SK-N-SH (cell line): ENCODE measurements at regions not wholly inside any gene's neighbourhood (a gene's known extent, or its start where the extent isn't known, plus 50 kb on each side); places are given as distances from the start of the nearest gene placed in this dataset.

Experiments used
- CTCF ChIA-PET: fragments of 300-600, 350-600 bp; formaldehyde crosslinking; extraction: SDS; loops from one replicate; lab custom pipeline; 2021; lab: Yijun Ruan, JAX
- POLR2A ChIA-PET: fragments of 350-600 bp; sonication (Branson Sonifier 250); formaldehyde crosslinking; extraction: SDS; loops from one replicate; lab custom pipeline; 2020; ENCODE audit warnings: antibody characterized with exemption, inconsistent platforms; lab: Yijun Ruan, JAX
- DNase-seq: peaks from one replicate; pipeline ENCODE4 v3.0.0; 2012
- H2AFZ ChIP-seq: fragments of 200-600 bp; sonication (generic); 2 replicates; pipeline ENCODE4 v1.8.1; 2016; ENCODE audit warnings: antibody characterized with exemption, mild to moderate bottlenecking, low read depth
- H3F3A ChIP-seq: fragments of 200-600 bp; sonication (generic); replicated peaks from 2 replicates; pipeline ENCODE3; 2016; ENCODE audit warnings: antibody characterized with exemption, mild to moderate bottlenecking; ENCODE audit not compliant: insufficient read depth
- H3K27ac ChIP-seq, 2 experiments: fragments of 200-500 bp in 1 of 2; fragments of 200-600 bp in 1 of 2; sonication (Bioruptor generic) in 1 of 2; sonication (generic), shearing (Covaris generic) in 1 of 2; 2 replicates each; pipeline versions ENCODE4 v1.5.1 to v1.6.1; 2014 to 2016; ENCODE audit warnings: low read depth in 2 of 2, inconsistent platforms in 1 of 2, low read length in 1 of 2, mild to moderate bottlenecking in 1 of 2, mixed read lengths in 1 of 2
- H3K27me3 ChIP-seq: fragments of 200-600 bp; sonication (generic), shearing (Covaris generic); 2 replicates; pipeline ENCODE4 v1.6.1; 2016; ENCODE audit warnings: mixed run types; ENCODE audit not compliant: insufficient read depth
- H3K36me3 ChIP-seq, 2 experiments: fragments of 200-500 bp in 1 of 2; fragments of 200-600 bp in 1 of 2; sonication (Bioruptor generic) in 1 of 2; sonication (generic) in 1 of 2; replicated peaks in 1 of 2; 2 replicates each; pipeline versions ENCODE3 to v1.5.1; 2014 to 2016; ENCODE audit warnings: low read length in 1 of 2, mild to moderate bottlenecking in 1 of 2; ENCODE audit not compliant: insufficient read depth in 2 of 2, control insufficient read depth in 1 of 2
- H3K4me1 ChIP-seq, 2 experiments: fragments of 200-500 bp in 1 of 2; fragments of 200-600 bp in 1 of 2; sonication (Bioruptor generic) in 1 of 2; sonication (generic), shearing (Covaris generic) in 1 of 2; 2 replicates each; pipeline versions ENCODE4 v1.5.1 to v1.6.1; 2014 to 2016; ENCODE audit warnings: low read depth in 1 of 2, low read length in 1 of 2, mixed run types in 1 of 2; ENCODE audit not compliant: insufficient read depth in 2 of 2, control insufficient read depth in 1 of 2
- H3K4me2 ChIP-seq: fragments of 200-600 bp; sonication (generic), shearing (Covaris generic); 2 replicates; pipeline ENCODE4 v1.6.1; 2017; ENCODE audit warnings: mixed run types
- H3K4me3 ChIP-seq, 2 experiments: fragments of 200-500 bp in 1 of 2; fragments of 200-600 bp in 1 of 2; sonication (Bioruptor generic) in 1 of 2; sonication (generic), shearing (Covaris generic) in 1 of 2; 2 replicates each; pipeline versions ENCODE4 v1.5.1 to v1.8.1; 2014 to 2016; ENCODE audit warnings: low read depth in 2 of 2, inconsistent platforms in 1 of 2, low read length in 1 of 2, mild to moderate bottlenecking in 1 of 2, mixed read lengths in 1 of 2, moderate library complexity in 1 of 2
- H3K79me2 ChIP-seq: fragments of 200-600 bp; sonication (generic); 2 replicates; pipeline ENCODE4 v1.8.1; 2017; ENCODE audit warnings: mild to moderate bottlenecking; ENCODE audit not compliant: insufficient read depth
- H3K9ac ChIP-seq: fragments of 200-600 bp; sonication (generic); 2 replicates; pipeline ENCODE4 v1.6.1; 2017; ENCODE audit warnings: mixed run types
- H3K9me2 ChIP-seq: fragments of 200-600 bp; sonication (generic); 2 replicates; pipeline ENCODE4 v1.6.1; 2017; ENCODE audit warnings: mixed run types
- H3K9me3 ChIP-seq: fragments of 200-600 bp; sonication (generic); 2 replicates; pipeline ENCODE4 v1.6.1; 2017; ENCODE audit warnings: mixed run types, mild to moderate bottlenecking, moderate library complexity
- H4K20me1 ChIP-seq: fragments of 200-600 bp; sonication (generic); 2 replicates; pipeline ENCODE4 v1.6.1; 2017; ENCODE audit warnings: mild to moderate bottlenecking, mixed run types; ENCODE audit not compliant: insufficient read depth
- CHD2 ChIP-seq: fragments of 150-350 bp; IDR thresholded peaks from 2 replicates; pipeline ENCODE4 v1.6.1; 2018; ENCODE audit warnings: low read length; ENCODE audit not compliant: partially characterized antibody
- CTCF ChIP-seq: fragments of 200-600 bp; sonication (generic); IDR thresholded peaks from 2 replicates; pipeline ENCODE4 v1.6.1; 2017; ENCODE audit warnings: antibody characterized with exemption, mild to moderate bottlenecking, moderate library complexity
- FOSL2 ChIP-seq: IDR thresholded peaks from 2 replicates; pipeline ENCODE4 v1.4.0; 2012; ENCODE audit warnings: low read depth, mild to moderate bottlenecking, moderate library complexity, borderline replicate concordance
- GATA2 ChIP-seq: sonication (generic); formaldehyde crosslinking; IDR thresholded peaks from 2 replicates; pipeline ENCODE4 v1.5.0; 2020; ENCODE audit warnings: mild to moderate bottlenecking, missing genetic modification reagents
- MXI1 ChIP-seq: IDR thresholded peaks from 2 replicates; pipeline ENCODE4 v1.6.1; 2012; ENCODE audit warnings: mild to moderate bottlenecking, low read depth, low read length, improper control_type of control experiment
- NFIC ChIP-seq: IDR thresholded peaks from 2 replicates; pipeline ENCODE4 v1.4.0; 2012; ENCODE audit warnings: borderline replicate concordance
- NRF1 ChIP-seq: IDR thresholded peaks from 2 replicates; pipeline ENCODE4 v1.6.1; 2012; ENCODE audit warnings: low read depth, mild to moderate bottlenecking, low read length
- RAD21 ChIP-seq: IDR thresholded peaks from 2 replicates; pipeline ENCODE4 v1.6.1; 2012; ENCODE audit warnings: mild to moderate bottlenecking, low read length
- SMC3 ChIP-seq: IDR thresholded peaks from 2 replicates; pipeline ENCODE4 v1.6.1; 2012; ENCODE audit warnings: low read depth, low read length, improper control_type of control experiment
- TCF12 ChIP-seq: IDR thresholded peaks from 2 replicates; pipeline ENCODE4 v1.4.0; 2012
- TEAD4 ChIP-seq: IDR thresholded peaks from 2 replicates; pipeline ENCODE4 v1.4.0; 2012; ENCODE audit warnings: mild to moderate bottlenecking, borderline replicate concordance; ENCODE audit not compliant: insufficient read depth
- WGBS: methylation state at CpG from one replicate; pipeline ENCODE4 v1.1.6; 2017; ENCODE audit warnings: low lambda C conversion rate; 5-methylcytosine and 5-hydroxymethylcytosine counted together
- TF ChIP-seq, protein P1 (sequence below): fragments of 150-350 bp; IDR thresholded peaks from 2 replicates; pipeline ENCODE4 v1.6.1; 2017; ENCODE audit warnings: antibody characterized with exemption, low read length, low read depth, borderline replicate concordance
- TF ChIP-seq, protein P2 (sequence below): IDR thresholded peaks from 2 replicates; pipeline ENCODE4; 2012
- TF ChIP-seq, protein P3 (sequence below): IDR thresholded peaks from 2 replicates; pipeline ENCODE4 v1.6.1; 2012; ENCODE audit warnings: mild to moderate bottlenecking, low read depth, low read length, moderate library complexity
- TF ChIP-seq, protein P4 (sequence below): IDR thresholded peaks from 2 replicates; pipeline ENCODE4 v1.4.0; 2012; ENCODE audit warnings: low read depth

DNA sequence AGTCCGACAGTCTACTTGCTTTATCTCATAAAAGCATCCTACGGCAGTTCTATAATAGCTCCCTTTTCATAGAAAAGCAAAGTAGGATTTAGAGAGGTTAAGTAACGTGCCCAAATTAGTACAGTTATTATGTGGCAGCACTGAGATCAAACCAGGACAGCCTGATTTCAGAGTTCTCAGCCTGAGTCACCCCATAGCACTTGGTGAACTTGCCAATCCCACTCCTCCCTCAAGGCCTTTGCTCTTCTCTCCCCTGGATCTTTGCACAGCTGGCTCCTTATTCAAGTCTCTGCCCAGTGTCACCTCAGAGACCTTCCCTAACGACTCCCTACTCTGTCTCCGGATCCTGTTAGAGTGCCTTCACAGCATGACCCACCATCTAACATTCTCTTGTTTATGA is 438.0 kb upstream of the NFE2L3 start:
- Histone ChIP-seq H3K4me3 (no peak overlapping the region), H2AFZ (no peak overlapping the region)
- TF ChIP-seq GATA2 (CRISPR knock-in tag) (no peak), RAD21 (no peak), SMC3 (no peak), MXI1 (no peak), CHD2 (no peak), NFIC (no peak), FOSL2 (no peak), NRF1 (no peak), TEAD4 (no peak), TCF12 (no peak), CTCF (no peak)
- TF ChIP-seq, protein P1, sequence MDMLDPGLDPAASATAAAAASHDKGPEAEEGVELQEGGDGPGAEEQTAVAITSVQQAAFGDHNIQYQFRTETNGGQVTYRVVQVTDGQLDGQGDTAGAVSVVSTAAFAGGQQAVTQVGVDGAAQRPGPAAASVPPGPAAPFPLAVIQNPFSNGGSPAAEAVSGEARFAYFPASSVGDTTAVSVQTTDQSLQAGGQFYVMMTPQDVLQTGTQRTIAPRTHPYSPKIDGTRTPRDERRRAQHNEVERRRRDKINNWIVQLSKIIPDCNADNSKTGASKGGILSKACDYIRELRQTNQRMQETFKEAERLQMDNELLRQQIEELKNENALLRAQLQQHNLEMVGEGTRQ, result no peak
- TF ChIP-seq, protein P2, sequence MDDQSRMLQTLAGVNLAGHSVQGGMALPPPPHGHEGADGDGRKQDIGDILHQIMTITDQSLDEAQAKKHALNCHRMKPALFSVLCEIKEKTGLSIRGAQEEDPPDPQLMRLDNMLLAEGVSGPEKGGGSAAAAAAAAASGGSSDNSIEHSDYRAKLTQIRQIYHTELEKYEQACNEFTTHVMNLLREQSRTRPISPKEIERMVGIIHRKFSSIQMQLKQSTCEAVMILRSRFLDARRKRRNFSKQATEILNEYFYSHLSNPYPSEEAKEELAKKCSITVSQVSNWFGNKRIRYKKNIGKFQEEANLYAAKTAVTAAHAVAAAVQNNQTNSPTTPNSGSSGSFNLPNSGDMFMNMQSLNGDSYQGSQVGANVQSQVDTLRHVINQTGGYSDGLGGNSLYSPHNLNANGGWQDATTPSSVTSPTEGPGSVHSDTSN, result no peak
- TF ChIP-seq, protein P3, sequence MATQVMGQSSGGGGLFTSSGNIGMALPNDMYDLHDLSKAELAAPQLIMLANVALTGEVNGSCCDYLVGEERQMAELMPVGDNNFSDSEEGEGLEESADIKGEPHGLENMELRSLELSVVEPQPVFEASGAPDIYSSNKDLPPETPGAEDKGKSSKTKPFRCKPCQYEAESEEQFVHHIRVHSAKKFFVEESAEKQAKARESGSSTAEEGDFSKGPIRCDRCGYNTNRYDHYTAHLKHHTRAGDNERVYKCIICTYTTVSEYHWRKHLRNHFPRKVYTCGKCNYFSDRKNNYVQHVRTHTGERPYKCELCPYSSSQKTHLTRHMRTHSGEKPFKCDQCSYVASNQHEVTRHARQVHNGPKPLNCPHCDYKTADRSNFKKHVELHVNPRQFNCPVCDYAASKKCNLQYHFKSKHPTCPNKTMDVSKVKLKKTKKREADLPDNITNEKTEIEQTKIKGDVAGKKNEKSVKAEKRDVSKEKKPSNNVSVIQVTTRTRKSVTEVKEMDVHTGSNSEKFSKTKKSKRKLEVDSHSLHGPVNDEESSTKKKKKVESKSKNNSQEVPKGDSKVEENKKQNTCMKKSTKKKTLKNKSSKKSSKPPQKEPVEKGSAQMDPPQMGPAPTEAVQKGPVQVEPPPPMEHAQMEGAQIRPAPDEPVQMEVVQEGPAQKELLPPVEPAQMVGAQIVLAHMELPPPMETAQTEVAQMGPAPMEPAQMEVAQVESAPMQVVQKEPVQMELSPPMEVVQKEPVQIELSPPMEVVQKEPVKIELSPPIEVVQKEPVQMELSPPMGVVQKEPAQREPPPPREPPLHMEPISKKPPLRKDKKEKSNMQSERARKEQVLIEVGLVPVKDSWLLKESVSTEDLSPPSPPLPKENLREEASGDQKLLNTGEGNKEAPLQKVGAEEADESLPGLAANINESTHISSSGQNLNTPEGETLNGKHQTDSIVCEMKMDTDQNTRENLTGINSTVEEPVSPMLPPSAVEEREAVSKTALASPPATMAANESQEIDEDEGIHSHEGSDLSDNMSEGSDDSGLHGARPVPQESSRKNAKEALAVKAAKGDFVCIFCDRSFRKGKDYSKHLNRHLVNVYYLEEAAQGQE, result no peak
- TF ChIP-seq, protein P4, sequence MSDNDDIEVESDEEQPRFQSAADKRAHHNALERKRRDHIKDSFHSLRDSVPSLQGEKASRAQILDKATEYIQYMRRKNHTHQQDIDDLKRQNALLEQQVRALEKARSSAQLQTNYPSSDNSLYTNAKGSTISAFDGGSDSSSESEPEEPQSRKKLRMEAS, result no peak
- TF ChIP-seq, all 33 proteins: peak for 0
- Histone ChIP-seq H3K9ac (no peak overlapping the region), H3K27ac (no peak overlapping the region), H3K4me2 (no peak overlapping the region), H3F3A (no peaks in the 10 kb centered on the region), H3K4me1 (no peaks in the 10 kb centered on the region), H3K9me3 (peaks cover 6% of the 10 kb centered on the region; the same call in 1 of the 2 replicates), H3K27me3 (no peaks in the 10 kb centered on the region), H3K9me2 (no peaks in the 10 kb centered on the region), H3K36me3 (no peaks in the 10 kb centered on the region), H3K79me2 (no peaks in the 10 kb centered on the region), H4K20me1 (no peaks in the 10 kb centered on the region)
- WGBS, result 27% methylated on average over 5 of the region's 5 CpGs
- DNase-seq, result no peak
- CTCF ChIA-PET, result interaction anchor here (0.6 to 1.6 kb wide), 8 partner anchors 9 to 148 kb away, joined by 3 to 4 read pairs (median 3); no protein-coding TSS in a partner anchor
- POLR2A ChIA-PET, result no interaction called here
